ENCODE measurements at regions not wholly inside any gene's neighbourhood (a gene's known extent, or its start where the extent isn't known, plus 50 kb on each side); places are given as distances from the start of the nearest gene placed in this dataset.

DNA sequence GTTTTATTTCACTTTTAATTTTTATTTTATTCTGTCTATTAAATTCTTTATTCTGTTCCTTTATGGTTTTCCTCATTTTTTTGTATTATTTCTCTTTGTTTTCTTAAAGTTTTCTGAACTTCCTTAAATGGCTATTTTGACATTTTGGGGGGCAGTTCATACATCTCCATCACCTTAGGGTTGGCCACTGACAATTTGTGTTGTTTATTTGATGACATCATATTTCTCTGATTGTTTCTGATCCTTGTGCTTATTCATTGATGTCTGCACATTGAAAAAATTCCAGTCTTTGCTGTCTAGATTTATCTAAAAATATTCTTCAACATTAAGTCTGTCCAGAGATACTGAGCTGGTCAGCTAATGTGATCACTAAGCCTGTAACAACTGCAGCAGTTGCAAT, 379.5 kb upstream of the EYS start:
- no peak for DNase-seq (ENCODE audit: low read depth)
- H3K4me3 ChIP-seq (replicated peaks; ENCODE audit: low read depth, low read length) = no peak overlapping the region
- no peak for TF ChIP-seq CTCF (IDR thresholded peaks at IDR 0.05; ENCODE audit: low read length, missing control alignments)

DNA sequence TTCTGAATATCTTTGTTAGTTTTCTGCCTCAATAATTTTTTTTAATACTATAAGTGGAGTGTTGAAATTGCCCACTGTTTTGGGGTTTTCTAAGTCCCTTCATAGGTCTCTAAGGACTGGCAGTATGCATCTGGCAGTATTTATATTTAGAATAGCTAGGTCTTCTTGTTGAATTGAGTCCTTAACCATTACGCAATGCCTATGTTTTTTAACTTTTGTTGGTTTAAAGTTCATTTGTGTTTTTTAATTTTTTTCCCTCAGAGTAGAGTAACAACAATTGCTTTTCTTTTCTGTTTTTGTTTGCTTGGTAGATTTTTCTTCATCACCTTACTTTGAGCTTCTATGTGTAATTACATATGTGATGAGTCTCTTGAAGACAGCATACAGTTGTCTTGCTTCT, 375.9 kb upstream of the EYS start:
- no peak overlapping the region for H3K4me3 ChIP-seq (replicated peaks; ENCODE audit: low read depth, low read length)
- DNase-seq (ENCODE audit: low read depth) = no peak
- TF ChIP-seq CTCF (IDR thresholded peaks at IDR 0.05; ENCODE audit: low read length, missing control alignments) = no peak

- no peak for DNase-seq (ENCODE audit: low read depth)
- H3K4me3 ChIP-seq (replicated peaks; ENCODE audit: low read depth, low read length) = no peak overlapping the region
- TF ChIP-seq CTCF (IDR thresholded peaks at IDR 0.05; ENCODE audit: low read length, missing control alignments) = no peak
These were observed 361.9 kb upstream of the EYS start for GRCh38 chr6:66068907-66069306.

DNA sequence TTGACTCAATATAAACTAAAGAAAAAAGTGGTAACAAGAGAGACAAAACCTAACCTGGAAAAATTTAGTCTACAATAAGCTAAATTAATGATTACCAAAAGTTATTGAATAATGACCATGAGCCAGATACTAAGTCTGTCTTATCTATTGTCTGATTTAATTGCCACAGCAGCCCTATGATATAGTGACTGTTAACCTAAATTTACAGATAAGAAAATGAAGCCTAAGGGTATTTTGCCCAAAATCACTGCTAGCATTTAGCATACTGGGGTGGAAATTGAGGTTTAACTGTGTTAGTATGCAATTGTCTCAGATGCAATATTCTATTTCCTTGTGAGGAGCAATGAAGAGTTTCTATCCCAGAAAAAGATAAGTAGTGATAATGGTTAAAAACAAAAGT, 361.0 kb upstream of the EYS start:
- no peak for DNase-seq (ENCODE audit: low read depth)
- TF ChIP-seq CTCF (IDR thresholded peaks at IDR 0.05; ENCODE audit: low read length, missing control alignments) = no peak
- H3K4me3 ChIP-seq (replicated peaks; ENCODE audit: low read depth, low read length) = no peak overlapping the region

DNA sequence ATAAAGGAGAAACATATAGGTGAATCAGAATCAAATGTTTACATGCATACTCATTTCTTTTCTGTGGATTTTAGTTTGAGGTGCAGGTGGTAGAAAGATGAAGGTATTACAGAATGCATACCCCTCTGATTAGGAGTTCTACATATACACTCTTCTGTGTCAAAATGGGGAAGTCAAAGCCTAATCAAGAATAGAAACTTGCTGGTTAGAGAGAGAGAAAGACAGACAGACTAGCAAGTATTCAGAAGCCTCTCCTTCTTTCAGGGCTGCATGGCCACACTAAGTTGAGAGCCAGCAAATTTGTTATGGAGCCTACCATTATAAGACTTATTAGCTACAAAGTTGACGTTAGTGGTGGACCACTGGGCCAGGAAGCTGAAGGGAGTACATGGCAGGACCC, 358.3 kb upstream of the EYS start:
- TF ChIP-seq CTCF (IDR thresholded peaks at IDR 0.05; ENCODE audit: low read length, missing control alignments) = no peak
- H3K4me3 ChIP-seq (replicated peaks; ENCODE audit: low read depth, low read length) = no peak overlapping the region
- no peak for DNase-seq (ENCODE audit: low read depth)

DNA sequence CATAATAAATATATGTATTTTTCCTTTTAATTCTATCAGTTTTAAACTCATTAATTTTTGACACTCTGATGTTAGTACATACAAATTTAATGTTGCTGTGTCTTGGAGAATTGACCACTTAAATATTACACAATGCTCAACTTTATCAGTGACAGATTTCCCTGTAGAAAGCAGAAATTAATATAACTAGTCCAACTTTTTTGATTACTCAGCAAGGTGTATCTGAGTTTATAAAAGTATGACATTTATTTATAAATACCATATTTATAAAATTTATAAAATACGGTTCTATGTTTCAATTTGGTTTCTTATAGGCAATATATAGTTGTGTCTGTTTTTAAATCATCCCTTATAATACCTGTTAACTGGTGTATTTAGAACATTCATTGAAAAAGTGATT, 350.0 kb upstream of the EYS start:
- DNase-seq (ENCODE audit: low read depth) = no peak
- TF ChIP-seq CTCF (IDR thresholded peaks at IDR 0.05; ENCODE audit: low read length, missing control alignments) = no peak
- no peak overlapping the region for H3K4me3 ChIP-seq (replicated peaks; ENCODE audit: low read depth, low read length)

GRCh38 chr6:66054967-66055366, 347.9 kb upstream of the EYS start:
- TF ChIP-seq CTCF (IDR thresholded peaks at IDR 0.05; ENCODE audit: low read length, missing control alignments) = no peak
- H3K4me3 ChIP-seq (replicated peaks; ENCODE audit: low read depth, low read length) = no peak overlapping the region
- DNase-seq (ENCODE audit: low read depth) = no peak

Data from fibroblast of pulmonary artery (primary cell).